Naive B cell (primary cell): ENCODE measurements at regions not wholly inside any gene's neighbourhood (a gene's known extent, or its start where the extent isn't known, plus 50 kb on each side); places are given as distances from the start of the nearest gene placed in this dataset.

Experiments
- ATAC-seq, 2 donors: fragments of 150-1000 bp; cut with Tn5 transposase; 2 replicates each; pipeline ENCODE4 v1.10.0; 2021; ENCODE audit warnings: low read depth in 2 of 2, mild to moderate bottlenecking in 2 of 2, moderate library complexity in 2 of 2
- DNase-seq: peaks from one replicate; pipeline ENCODE4 v3.0.0; 2022
- H3K27ac Mint-ChIP-seq, 6 donors: one replicate each; pipeline ENCODE4 v1.8.0; 2020 to 2022; ENCODE audit warnings: mild to moderate bottlenecking in 6 of 6, mixed read lengths in 6 of 6, moderate library complexity in 5 of 6, inconsistent platforms in 2 of 6
- H3K27me3 Mint-ChIP-seq, 3 donors: one replicate each; pipeline ENCODE4 v1.8.0; 2021 to 2022; ENCODE audit warnings: mixed read lengths in 3 of 3, mild to moderate bottlenecking in 1 of 3
- H3K36me3 Mint-ChIP-seq, 2 donors: one replicate each; pipeline ENCODE4 v1.8.0; 2020 to 2022; ENCODE audit warnings: mixed read lengths in 2 of 2, inconsistent platforms in 1 of 2, mild to moderate bottlenecking in 1 of 2
- H3K4me1 Mint-ChIP-seq, 3 donors: one replicate each; pipeline ENCODE4 v1.8.0; 2020 to 2022; ENCODE audit warnings: mixed read lengths in 3 of 3, inconsistent platforms in 1 of 3, mild to moderate bottlenecking in 1 of 3, moderate library complexity in 1 of 3
- H3K4me3 Mint-ChIP-seq, 8 donors: one replicate each; pipeline ENCODE4 v1.8.0; 2020 to 2022; ENCODE audit warnings: mild to moderate bottlenecking in 8 of 8, mixed read lengths in 8 of 8, moderate library complexity in 8 of 8, inconsistent platforms in 2 of 8
- H3K9me3 Mint-ChIP-seq, 7 donors: one replicate each; pipeline ENCODE4 v1.8.0; 2020 to 2022; ENCODE audit warnings: mixed read lengths in 7 of 7, mild to moderate bottlenecking in 5 of 7, inconsistent platforms in 2 of 7, moderate library complexity in 1 of 7

DNA sequence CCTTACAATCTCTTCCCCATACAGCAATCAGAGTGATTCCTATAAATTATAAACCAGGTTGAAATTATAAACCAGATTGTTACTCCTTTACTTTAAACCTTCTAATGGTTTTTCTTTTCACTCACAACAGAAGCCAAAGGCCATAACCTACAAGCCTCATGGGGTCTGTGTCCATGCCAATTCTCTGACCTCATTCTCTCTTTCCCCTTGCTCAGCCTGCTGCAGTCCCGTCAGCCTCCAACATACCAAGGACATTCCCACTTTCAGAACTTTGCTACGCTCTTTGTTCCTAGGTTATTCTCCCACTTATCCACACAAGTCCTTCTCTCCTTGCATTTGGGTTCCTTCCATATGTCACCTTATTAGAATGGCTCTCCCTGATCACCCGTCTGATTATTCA, 277.9 kb upstream of the TCF21 start:
- Mint-ChIP-seq H3K9me3 (no peaks in the 10 kb centered on the region), H3K4me1 (no peaks in the 10 kb centered on the region), H3K27ac (no peak overlapping the region), H3K36me3 (no peaks in the 10 kb centered on the region), H3K4me3 (no peak overlapping the region), H3K27me3 (peaks cover 0 to 11% (median 0%) of the 10 kb centered on the region in 3 donors)
- no peak for DNase-seq
- no peak for ATAC-seq

DNA sequence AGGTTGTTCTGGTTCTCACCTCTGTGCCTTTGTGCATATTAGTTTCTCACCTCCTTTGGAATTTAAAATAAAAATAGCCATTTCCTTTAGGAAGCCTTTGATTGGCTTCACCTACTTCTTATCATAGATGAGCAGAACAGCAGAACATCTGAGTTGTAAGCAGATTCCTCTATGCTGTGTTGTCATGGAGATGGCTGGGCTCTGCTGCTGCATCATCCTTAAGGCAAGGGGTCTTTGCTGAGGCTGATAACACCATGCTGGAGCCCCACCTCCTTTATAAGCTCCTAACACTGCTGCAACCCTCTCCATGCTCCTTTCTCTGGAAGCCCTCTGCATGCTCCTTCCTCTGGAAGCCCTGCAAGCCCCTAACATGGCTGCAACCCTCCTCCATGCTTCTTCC, 276.5 kb upstream of the TCF21 start:
- peaks cover 0 to 6% (median 4%) of the 10 kb centered on the region in 7 donors for H3K9me3 Mint-ChIP-seq
- DNase-seq (no peak), ATAC-seq (no peak)
- H3K36me3 Mint-ChIP-seq = no peaks in the 10 kb centered on the region
- no peak overlapping the region for H3K4me3 Mint-ChIP-seq
- H3K27me3 Mint-ChIP-seq = peaks cover 0 to 15% (median 0%) of the 10 kb centered on the region in 3 donors
- no peak overlapping the region for H3K27ac Mint-ChIP-seq
- no peaks in the 10 kb centered on the region for H3K4me1 Mint-ChIP-seq

DNA sequence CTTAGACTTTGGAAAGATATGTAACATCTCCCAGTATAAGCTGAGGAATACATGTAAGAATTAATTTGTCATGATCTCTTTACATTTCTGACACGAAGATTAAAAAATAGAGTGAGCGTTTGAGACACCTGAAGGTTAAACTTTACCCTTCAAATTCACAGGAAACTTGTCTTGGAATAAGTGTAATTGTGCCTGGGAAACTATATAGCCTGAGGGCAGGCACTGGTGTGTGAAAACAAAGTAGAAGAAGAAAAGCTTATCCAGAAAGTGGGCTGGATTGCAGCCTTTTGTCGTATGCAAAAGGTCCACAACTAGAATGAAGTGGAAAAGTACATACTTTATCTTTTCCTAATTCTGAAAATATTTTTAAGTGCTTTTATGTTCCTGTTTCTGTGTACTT, 275.7 kb upstream of the TCF21 start:
- ATAC-seq (no peak), DNase-seq (no peak)
- H3K36me3 Mint-ChIP-seq = no peaks in the 10 kb centered on the region
- H3K9me3 Mint-ChIP-seq = peaks cover under 1 to 11% (median 4%) of the 10 kb centered on the region in 7 donors
- peaks cover 0 to 15% (median 0%) of the 10 kb centered on the region in 3 donors for H3K27me3 Mint-ChIP-seq
- H3K4me3 Mint-ChIP-seq = no peak overlapping the region
- no peak overlapping the region for H3K27ac Mint-ChIP-seq
- no peaks in the 10 kb centered on the region for H3K4me1 Mint-ChIP-seq

DNA sequence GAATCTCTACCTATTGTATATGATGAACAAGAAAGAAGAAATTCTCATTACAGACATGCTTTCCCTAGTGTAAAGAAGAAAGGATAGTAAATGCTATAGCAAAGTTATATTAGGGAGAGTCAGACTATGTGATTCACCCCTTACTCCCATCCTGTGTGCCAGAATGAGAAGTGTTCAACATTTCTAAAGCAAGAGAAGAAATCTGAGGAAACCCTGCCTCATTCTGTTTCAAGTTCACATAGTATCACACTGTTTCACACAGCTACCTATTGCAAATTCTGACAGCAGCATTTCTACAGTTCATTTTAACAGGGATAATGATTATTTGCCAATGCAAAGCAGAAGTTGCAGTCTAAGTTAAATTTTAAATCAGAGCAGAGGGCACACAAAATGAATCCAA, 267.2 kb upstream of the TCF21 start:
- ATAC-seq (no peak), DNase-seq (no peak)
- no peaks in the 10 kb centered on the region for H3K36me3 Mint-ChIP-seq
- H3K9me3 Mint-ChIP-seq = peaks cover 2 to 19% (median 7%) of the 10 kb centered on the region in 7 donors
- peaks cover 0 to 4% (median 0%) of the 10 kb centered on the region in 3 donors for H3K27me3 Mint-ChIP-seq
- H3K27ac Mint-ChIP-seq = no peak overlapping the region
- no peak overlapping the region for H3K4me3 Mint-ChIP-seq
- H3K4me1 Mint-ChIP-seq = no peaks in the 10 kb centered on the region

DNA sequence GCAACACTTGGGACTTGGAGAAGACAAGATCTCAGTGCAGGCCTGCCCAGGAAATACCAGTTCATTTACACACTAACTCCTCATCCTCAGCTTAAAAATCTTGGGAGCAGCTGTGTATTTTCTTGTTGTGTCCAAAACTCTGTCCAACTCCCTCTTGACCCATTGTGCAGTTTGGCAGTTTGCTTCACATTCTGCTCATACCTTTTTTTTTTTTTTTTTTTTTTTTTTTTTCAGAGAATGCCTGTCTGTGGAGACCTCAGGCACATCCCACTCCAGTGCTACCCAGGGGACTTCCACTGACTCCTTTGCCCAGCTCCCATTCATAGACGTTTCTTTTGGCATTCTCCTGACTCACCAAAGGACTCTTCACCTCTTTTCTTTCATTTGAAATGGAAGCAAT, 265.8 kb upstream of the TCF21 start:
- Mint-ChIP-seq H3K27me3 (peaks cover 0 to 2% (median 0%) of the 10 kb centered on the region in 3 donors), H3K4me1 (no peaks in the 10 kb centered on the region), H3K9me3 (peaks cover 0 to 11% (median 6%) of the 10 kb centered on the region in 7 donors), H3K4me3 (no peak overlapping the region), H3K36me3 (no peaks in the 10 kb centered on the region), H3K27ac (no peak overlapping the region)
- ATAC-seq = no peak
- no peak for DNase-seq

DNA sequence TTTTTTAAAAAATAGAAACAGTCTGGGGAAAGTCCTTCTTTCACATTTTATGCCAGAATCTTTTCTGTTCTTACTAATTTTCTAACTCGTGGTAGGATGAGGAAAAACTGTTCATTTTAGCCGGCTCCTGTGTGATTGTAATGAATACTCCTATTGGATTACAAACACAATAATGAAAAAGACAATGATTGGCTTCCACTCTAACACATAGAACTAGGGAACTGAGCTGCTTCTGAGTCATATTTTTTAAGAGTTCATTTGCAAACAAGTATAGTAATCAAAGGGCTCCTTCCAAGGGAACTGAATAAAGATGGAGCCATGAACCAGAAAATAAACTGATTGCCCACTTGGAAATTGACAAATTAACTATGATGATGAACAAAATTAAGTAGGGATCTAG, 265.3 kb upstream of the TCF21 start:
- H3K4me1 Mint-ChIP-seq = no peaks in the 10 kb centered on the region

DNA sequence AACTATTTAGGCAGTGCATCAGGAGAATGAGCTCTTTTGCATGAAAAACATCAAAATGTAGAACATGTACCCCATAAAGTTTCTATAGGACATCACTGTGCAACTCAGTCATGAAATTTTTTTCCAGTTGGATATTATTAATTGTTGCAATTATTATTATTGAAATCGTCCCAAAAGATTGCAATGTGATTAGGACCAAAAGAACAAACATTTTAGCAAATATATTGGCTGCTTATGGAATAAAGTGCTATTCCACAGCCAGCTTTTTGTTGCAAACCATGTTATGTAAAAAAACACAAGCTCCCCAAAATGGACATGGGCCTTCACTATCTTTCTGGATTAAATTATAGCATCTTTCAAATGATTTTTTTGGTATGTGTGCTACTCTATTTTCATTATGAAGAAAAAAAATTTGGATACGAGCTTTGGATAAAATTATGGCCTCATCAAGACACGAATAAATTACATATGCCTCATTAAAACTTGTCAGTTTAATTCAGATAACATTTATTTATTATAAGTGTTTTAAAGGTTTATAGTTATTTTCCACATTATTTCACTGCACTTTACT, 262.7 kb upstream of the TCF21 start:
- Mint-ChIP-seq H3K9me3 (no peaks in the 10 kb centered on the region), H3K27ac (peak overlapping the region in 1 of 6 donors; percentile 39), H3K4me3 (no peak overlapping the region), H3K4me1 (no peaks in the 10 kb centered on the region), H3K27me3 (peaks cover 0 to 4% (median 0%) of the 10 kb centered on the region in 3 donors), H3K36me3 (no peaks in the 10 kb centered on the region)
- no peak for DNase-seq
- no peak for ATAC-seq

More for the DNA sequence above, 265.3 kb upstream of the TCF21 start:
- Mint-ChIP-seq H3K36me3 (no peaks in the 10 kb centered on the region), H3K4me3 (no peak overlapping the region), H3K9me3 (peaks cover 0 to 7% (median 3%) of the 10 kb centered on the region in 7 donors), H3K27ac (no peak overlapping the region), H3K27me3 (peaks cover 0 to 4% (median 0%) of the 10 kb centered on the region in 3 donors)
- ATAC-seq (no peak), DNase-seq (no peak)

DNA sequence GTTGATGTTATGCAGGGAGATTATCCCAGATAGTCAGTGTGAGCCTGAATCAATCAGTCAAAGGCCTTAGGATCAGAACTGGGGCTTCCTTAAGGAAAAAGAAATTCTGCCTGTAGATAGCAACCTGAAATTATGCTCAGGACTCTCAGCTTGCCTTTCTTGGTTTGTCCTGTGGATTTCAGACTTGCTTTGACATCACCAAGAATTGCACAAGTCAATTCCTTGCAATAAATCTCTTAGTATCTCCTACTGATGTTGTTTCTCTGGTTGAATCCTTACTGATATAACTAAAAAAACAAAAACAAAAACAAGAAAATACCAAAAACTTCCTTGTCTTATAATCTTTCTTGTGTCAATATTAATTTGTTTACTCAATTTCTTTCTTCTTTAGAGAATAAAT, 258.9 kb upstream of the TCF21 start:
- no peak overlapping the region for H3K27ac Mint-ChIP-seq
- H3K4me3 Mint-ChIP-seq = no peak overlapping the region
- ATAC-seq = no peak
- H3K4me1 Mint-ChIP-seq = no peaks in the 10 kb centered on the region
- peaks cover 0 to 4% (median 0%) of the 10 kb centered on the region in 3 donors for H3K27me3 Mint-ChIP-seq
- H3K36me3 Mint-ChIP-seq = no peaks in the 10 kb centered on the region
- H3K9me3 Mint-ChIP-seq = no peaks in the 10 kb centered on the region
- DNase-seq = no peak

DNA sequence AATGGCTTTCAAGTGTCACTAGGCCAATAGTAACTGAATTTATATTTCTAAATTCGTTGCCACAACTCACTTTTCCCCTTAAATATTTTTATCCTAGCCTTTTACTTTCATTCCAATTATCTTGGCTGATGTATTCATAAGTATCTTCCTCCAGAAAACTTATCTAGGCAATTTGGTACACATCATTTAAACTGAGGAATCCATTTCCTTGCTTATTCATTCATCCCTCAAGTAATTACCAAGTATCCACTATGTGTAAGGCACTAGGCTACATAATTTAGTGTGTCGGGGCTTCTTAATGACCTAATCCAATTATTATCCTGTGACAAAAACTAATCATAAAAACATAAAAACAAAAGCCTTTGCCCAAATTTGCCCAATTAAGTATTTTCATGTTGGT, 258.3 kb upstream of the TCF21 start:
- Mint-ChIP-seq H3K9me3 (no peaks in the 10 kb centered on the region), H3K27me3 (peaks cover 0 to 4% (median 0%) of the 10 kb centered on the region in 3 donors), H3K36me3 (no peaks in the 10 kb centered on the region), H3K4me1 (no peaks in the 10 kb centered on the region), H3K4me3 (no peak overlapping the region), H3K27ac (no peak overlapping the region)
- ATAC-seq (no peak), DNase-seq (no peak)

DNA sequence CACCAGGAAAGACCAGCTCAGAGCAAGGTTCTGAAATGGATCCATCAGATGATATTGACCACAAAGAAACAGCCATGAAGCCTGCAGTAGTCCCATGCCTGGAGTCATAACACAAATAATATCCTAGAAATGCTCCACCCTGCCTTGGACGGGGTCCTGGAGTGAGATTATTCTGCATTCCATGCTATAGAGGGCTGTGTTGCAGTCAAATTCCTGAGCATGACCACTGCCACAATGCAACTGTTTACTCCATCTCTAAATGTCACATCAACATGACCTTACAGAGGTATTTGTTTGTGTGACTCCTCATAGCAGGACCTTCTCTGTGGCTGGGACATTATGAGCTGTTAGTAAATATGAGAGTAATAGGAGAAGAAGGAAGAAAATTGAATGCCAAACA, 257.5 kb upstream of the TCF21 start:
- H3K4me1 Mint-ChIP-seq = no peaks in the 10 kb centered on the region

DNA sequence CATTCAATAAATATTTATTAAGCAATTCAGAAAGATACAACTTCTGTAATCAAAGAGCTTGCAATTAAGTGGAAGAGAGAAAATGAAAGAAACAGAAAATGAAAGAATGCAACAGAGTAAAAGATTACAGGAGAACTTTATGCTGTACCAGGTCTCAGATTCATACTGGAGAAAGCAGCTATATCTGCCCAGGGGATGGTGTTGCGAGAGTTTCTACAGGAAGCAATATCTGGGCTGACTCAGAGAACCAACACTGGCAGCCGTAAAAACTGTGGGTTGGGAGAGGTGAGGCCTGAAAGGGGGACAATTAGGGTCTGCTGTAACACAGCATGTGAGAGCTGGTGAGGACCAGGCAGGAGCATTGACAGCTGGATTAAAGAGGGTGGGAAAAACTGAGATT, 256.7 kb upstream of the TCF21 start:
- Mint-ChIP-seq H3K27ac (no peak overlapping the region), H3K4me3 (no peak overlapping the region), H3K27me3 (peaks cover 0 to 4% (median 0%) of the 10 kb centered on the region in 3 donors)

More for the DNA sequence above, 257.5 kb upstream of the TCF21 start:
- peaks cover 0 to 4% (median 0%) of the 10 kb centered on the region in 3 donors for H3K27me3 Mint-ChIP-seq
- no peaks in the 10 kb centered on the region for H3K9me3 Mint-ChIP-seq
- no peaks in the 10 kb centered on the region for H3K36me3 Mint-ChIP-seq
- H3K4me3 Mint-ChIP-seq = no peak overlapping the region
- no peak overlapping the region for H3K27ac Mint-ChIP-seq
- no peak for DNase-seq
- ATAC-seq = no peak

DNA sequence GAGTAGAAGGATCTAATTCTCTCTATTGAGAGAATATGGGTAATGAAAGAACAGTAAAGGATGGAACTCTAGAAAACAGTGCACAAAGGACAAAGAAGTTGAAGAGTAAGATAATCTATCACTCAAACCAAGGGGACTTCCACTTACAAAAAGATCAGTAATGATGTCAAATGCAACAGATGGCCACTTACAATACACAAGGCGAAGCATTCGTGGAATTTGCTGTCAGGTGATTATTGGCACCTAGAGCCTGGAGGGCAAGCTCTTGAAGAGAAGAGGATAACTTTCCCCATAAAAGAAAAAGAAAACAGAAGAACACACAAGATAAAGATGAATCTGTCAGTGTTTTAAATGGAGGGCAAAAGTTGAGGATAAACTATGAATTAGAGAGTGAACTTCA, 256.0 kb upstream of the TCF21 start:
- no peaks in the 10 kb centered on the region for H3K4me1 Mint-ChIP-seq
- ATAC-seq (no peak), DNase-seq (no peak)
- peaks cover 0 to 2% (median 0%) of the 10 kb centered on the region in 7 donors for H3K9me3 Mint-ChIP-seq
- no peaks in the 10 kb centered on the region for H3K36me3 Mint-ChIP-seq
- H3K27me3 Mint-ChIP-seq = peaks cover 0 to 4% (median 0%) of the 10 kb centered on the region in 3 donors
- H3K4me3 Mint-ChIP-seq = no peak overlapping the region
- no peak overlapping the region for H3K27ac Mint-ChIP-seq

More for the DNA sequence above, 256.7 kb upstream of the TCF21 start:
- ATAC-seq (no peak), DNase-seq (no peak)
- Mint-ChIP-seq H3K9me3 (no peaks in the 10 kb centered on the region), H3K4me1 (no peaks in the 10 kb centered on the region), H3K36me3 (no peaks in the 10 kb centered on the region)

DNA sequence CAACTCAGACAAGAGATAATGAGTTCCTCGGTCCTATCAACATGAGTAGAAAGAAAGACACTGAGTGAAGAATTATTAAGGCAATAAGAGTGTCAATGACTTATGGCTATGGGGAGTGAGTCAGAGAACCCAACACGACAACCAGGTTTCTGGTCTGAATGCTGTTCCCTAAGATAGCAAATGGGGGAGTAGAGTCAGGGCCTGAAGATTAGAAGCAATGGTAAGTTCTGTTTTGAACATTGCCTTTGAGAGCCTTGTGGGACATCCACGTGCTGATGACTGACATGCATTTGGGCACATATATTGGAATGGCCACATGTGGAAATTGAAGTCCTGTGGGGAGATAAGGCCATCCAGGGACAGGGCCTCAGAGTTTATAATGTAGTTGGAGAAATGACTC, 254.4 kb upstream of the TCF21 start:
- H3K27ac Mint-ChIP-seq = no peak overlapping the region
- H3K27me3 Mint-ChIP-seq = no peaks in the 10 kb centered on the region
- H3K4me1 Mint-ChIP-seq = no peaks in the 10 kb centered on the region
- no peak overlapping the region for H3K4me3 Mint-ChIP-seq
- DNase-seq = no peak
- H3K36me3 Mint-ChIP-seq = no peaks in the 10 kb centered on the region
- ATAC-seq = no peak
- peaks cover 0 to 17% (median 2%) of the 10 kb centered on the region in 7 donors for H3K9me3 Mint-ChIP-seq

DNA sequence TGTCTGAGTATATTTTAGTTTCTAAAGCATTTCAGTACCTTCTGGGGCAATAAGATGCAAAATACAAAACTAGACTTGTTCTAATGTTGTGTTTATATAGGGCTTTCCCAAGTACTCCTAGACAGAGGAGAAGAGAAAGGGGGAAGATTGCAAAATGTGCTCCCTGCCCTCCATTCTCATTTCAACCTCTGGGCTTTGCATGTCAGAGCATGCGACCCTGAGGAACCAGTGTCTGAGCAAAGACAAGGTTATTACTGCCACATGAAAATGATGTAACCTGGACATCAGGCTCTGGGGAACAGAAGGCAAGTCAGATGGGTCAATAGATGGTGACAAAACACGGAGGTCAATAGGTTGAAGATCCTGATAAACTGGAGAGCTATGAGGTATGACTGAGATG, 253.5 kb upstream of the TCF21 start:
- Mint-ChIP-seq H3K36me3 (no peaks in the 10 kb centered on the region), H3K27ac (no peak overlapping the region), H3K4me1 (no peaks in the 10 kb centered on the region), H3K27me3 (no peaks in the 10 kb centered on the region), H3K9me3 (peaks cover 0 to 20% (median 2%) of the 10 kb centered on the region in 7 donors), H3K4me3 (no peak overlapping the region)
- DNase-seq (no peak), ATAC-seq (no peak)

DNA sequence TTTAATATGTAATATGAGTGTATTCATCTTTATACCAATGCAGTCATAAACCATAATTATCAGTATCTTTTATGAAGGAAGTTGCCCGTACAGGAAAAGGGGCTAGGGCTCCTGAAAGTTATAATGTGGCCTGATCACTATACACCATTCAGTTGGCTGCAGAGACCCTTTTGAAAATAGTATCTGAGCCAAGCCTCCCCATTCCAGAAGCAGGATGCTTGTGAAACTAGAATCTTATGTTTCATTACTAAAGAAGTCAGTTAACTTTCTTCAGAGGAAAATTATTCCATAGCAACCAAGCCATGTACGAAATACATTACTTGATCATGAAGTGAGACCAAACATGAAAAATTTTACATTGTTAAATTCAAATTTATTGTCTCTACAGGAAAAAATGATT, 251.5 kb upstream of the TCF21 start:
- no peaks in the 10 kb centered on the region for H3K36me3 Mint-ChIP-seq
- ATAC-seq (no peak), DNase-seq (no peak)
- H3K4me1 Mint-ChIP-seq = no peaks in the 10 kb centered on the region
- no peaks in the 10 kb centered on the region for H3K27me3 Mint-ChIP-seq
- peaks cover 0 to 20% (median 2%) of the 10 kb centered on the region in 7 donors for H3K9me3 Mint-ChIP-seq
- no peak overlapping the region for H3K4me3 Mint-ChIP-seq
- H3K27ac Mint-ChIP-seq = no peak overlapping the region
